H1 (cell line): ENCODE measurements at regions not wholly inside any gene's neighbourhood (a gene's known extent, or its start where the extent isn't known, plus 50 kb on each side); places are given as distances from the start of the nearest gene placed in this dataset.

Experiments used
- BCL11A ChIP-seq, 2 experiments: IDR thresholded peaks; one replicate each; pipeline ENCODE4 v1.6.1; 2011; ENCODE audit warnings: low read depth in 2 of 2, low read length in 2 of 2, mild to moderate bottlenecking in 2 of 2
- CEBPB ChIP-seq: IDR thresholded peaks from 2 replicates; pipeline ENCODE4 v1.6.1; 2012; ENCODE audit warnings: low read depth, low read length
- CHD1 ChIP-seq: IDR thresholded peaks from 2 replicates; pipeline ENCODE4 v1.6.1; 2012; ENCODE audit warnings: low read depth, low read length, improper control_type of control experiment
- EGR1 ChIP-seq: IDR thresholded peaks from 2 replicates; pipeline ENCODE4 v1.6.1; 2011; ENCODE audit warnings: low read depth, low read length, borderline replicate concordance
- EP300 ChIP-seq, 2 experiments: IDR thresholded peaks; 1 replicate in 1 of 2; 2 replicates in 1 of 2; pipeline ENCODE4 v1.6.1; 2011 to 2012; ENCODE audit warnings: low read depth in 2 of 2, low read length in 2 of 2, mild to moderate bottlenecking in 2 of 2, borderline replicate concordance in 1 of 2, inconsistent platforms in 1 of 2, moderate library complexity in 1 of 2
- JUND ChIP-seq: IDR thresholded peaks from 2 replicates; pipeline ENCODE4 v1.6.1; 2011; ENCODE audit warnings: mild to moderate bottlenecking, improper control_type of control experiment, low read length
- POLR2AphosphoS5 ChIP-seq: IDR thresholded peaks from 2 replicates; pipeline ENCODE4 v1.6.1; 2011; ENCODE audit warnings: low read depth, low read length
- RAD21 ChIP-seq, 2 experiments: IDR thresholded peaks in 1 of 2; conservative IDR thresholded peaks in 1 of 2; 2 replicates each; pipeline ENCODE4 v1.6.1; 2011; ENCODE audit warnings: low read depth in 2 of 2, low read length in 2 of 2, improper control_type of control experiment in 1 of 2, inconsistent platforms in 1 of 2, mild to moderate bottlenecking in 1 of 2, moderate library complexity in 1 of 2
- TAF1 ChIP-seq: IDR thresholded peaks from 2 replicates; pipeline ENCODE4 v1.6.1; 2011; ENCODE audit warnings: mild to moderate bottlenecking, low read depth, low read length
- TF ChIP-seq, protein P1 (sequence below): IDR thresholded peaks from 2 replicates; pipeline ENCODE4 v1.6.1; 2012; ENCODE audit warnings: inconsistent platforms
- TF ChIP-seq, protein P2 (sequence below): IDR thresholded peaks from 2 replicates; pipeline ENCODE4 v1.6.1; 2012; ENCODE audit warnings: low read length, inconsistent platforms
- TF ChIP-seq, protein P3 (sequence below), 3 experiments: IDR thresholded peaks; 1 replicate in 2 of 3; 2 replicates in 1 of 3; pipeline versions ENCODE4 v1.5.1 to v1.6.1; 2011; ENCODE audit warnings: low read length in 3 of 3, mild to moderate bottlenecking in 3 of 3, inconsistent platforms in 2 of 3, low read depth in 1 of 3, moderate library complexity in 1 of 3; ENCODE audit not compliant: insufficient read depth in 1 of 3; ENCODE audit errors: control extremely low read depth in 1 of 3

DNA sequence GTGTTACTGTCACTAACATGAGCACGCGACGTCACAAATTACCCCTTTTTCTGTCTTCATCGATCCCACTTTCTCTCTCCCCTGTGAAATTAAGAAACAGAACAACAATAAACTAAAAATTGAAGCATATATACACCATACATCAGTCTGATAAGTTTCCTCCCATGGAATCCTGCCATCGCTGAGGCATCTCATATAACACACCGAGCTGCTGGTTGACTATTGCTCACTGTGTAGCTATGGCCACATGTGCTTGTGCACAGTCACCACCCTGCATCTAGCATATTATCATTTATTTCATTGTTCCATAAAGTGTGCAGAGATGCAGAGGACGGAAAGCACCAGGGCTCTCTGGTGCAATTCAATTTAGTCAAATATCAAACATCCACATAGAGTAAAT, 777.9 kb upstream of the ARRDC4 start:
- TF ChIP-seq, protein P1, sequence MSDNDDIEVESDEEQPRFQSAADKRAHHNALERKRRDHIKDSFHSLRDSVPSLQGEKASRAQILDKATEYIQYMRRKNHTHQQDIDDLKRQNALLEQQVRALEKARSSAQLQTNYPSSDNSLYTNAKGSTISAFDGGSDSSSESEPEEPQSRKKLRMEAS, result no peak
- TF ChIP-seq EGR1, result no peak
- TF ChIP-seq, protein P2, sequence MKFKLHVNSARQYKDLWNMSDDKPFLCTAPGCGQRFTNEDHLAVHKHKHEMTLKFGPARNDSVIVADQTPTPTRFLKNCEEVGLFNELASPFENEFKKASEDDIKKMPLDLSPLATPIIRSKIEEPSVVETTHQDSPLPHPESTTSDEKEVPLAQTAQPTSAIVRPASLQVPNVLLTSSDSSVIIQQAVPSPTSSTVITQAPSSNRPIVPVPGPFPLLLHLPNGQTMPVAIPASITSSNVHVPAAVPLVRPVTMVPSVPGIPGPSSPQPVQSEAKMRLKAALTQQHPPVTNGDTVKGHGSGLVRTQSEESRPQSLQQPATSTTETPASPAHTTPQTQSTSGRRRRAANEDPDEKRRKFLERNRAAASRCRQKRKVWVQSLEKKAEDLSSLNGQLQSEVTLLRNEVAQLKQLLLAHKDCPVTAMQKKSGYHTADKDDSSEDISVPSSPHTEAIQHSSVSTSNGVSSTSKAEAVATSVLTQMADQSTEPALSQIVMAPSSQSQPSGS, result no peak
- TF ChIP-seq, protein P3, sequence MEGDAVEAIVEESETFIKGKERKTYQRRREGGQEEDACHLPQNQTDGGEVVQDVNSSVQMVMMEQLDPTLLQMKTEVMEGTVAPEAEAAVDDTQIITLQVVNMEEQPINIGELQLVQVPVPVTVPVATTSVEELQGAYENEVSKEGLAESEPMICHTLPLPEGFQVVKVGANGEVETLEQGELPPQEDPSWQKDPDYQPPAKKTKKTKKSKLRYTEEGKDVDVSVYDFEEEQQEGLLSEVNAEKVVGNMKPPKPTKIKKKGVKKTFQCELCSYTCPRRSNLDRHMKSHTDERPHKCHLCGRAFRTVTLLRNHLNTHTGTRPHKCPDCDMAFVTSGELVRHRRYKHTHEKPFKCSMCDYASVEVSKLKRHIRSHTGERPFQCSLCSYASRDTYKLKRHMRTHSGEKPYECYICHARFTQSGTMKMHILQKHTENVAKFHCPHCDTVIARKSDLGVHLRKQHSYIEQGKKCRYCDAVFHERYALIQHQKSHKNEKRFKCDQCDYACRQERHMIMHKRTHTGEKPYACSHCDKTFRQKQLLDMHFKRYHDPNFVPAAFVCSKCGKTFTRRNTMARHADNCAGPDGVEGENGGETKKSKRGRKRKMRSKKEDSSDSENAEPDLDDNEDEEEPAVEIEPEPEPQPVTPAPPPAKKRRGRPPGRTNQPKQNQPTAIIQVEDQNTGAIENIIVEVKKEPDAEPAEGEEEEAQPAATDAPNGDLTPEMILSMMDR (IDR thresholded peaks at IDR 0.05; ENCODE audit: control extremely low read depth in 1 of 3, insufficient read depth in 1 of 3, low read depth in 1 of 3, low read length in 3 of 3), result no peak
- no peak for TF ChIP-seq EP300 (IDR thresholded peaks at IDR 0.05; ENCODE audit: borderline replicate concordance in 1 of 2, low read depth in 2 of 2, low read length in 2 of 2)
- TF ChIP-seq BCL11A (IDR thresholded peaks at IDR 0.05; ENCODE audit: low read depth in 2 of 2, low read length in 2 of 2), result no peak
- TF ChIP-seq JUND, result no peak
- TF ChIP-seq POLR2AphosphoS5, result no peak
- no peak for TF ChIP-seq RAD21 (IDR thresholded peaks at IDR 0.05 in 1 of 2, conservative IDR thresholded peaks at IDR 0.05 in 1 of 2; ENCODE audit: low read depth in 2 of 2, low read length in 2 of 2)
- no peak for TF ChIP-seq TAF1
- TF ChIP-seq CHD1, result no peak
- TF ChIP-seq CEBPB, result no peak
